Stimulated activated naive B cell treated with anti-CD40 and anti-IgM and Interleukin-4, amounts not matched to agents 10 μg/mL and 1 μg/mL and 100 μg/mL, for 72 hours (primary cell): ENCODE measurements at regions not wholly inside any gene's neighbourhood (a gene's known extent, or its start where the extent isn't known, plus 50 kb on each side); places are given as distances from the start of the nearest gene placed in this dataset.

Experiments used
- ATAC-seq, 2 donors: fragments of 150-1000 bp; cut with Tn5 transposase; replicated peaks; 2 replicates each; pipeline ENCODE4 v1.10.0; 2021; ENCODE audit warnings: moderate library complexity in 1 of 2
- DNase-seq: peaks from one replicate; pipeline ENCODE4 v3.0.0; 2021
- H3K27ac Mint-ChIP-seq: one replicate; pipeline ENCODE4 v1.8.0; 2022; ENCODE audit warnings: mild to moderate bottlenecking, mixed read lengths
- H3K27me3 Mint-ChIP-seq, 2 donors: one replicate each; pipeline ENCODE4 v1.8.0; 2022; ENCODE audit warnings: mixed read lengths in 2 of 2
- H3K36me3 Mint-ChIP-seq, 2 donors: one replicate each; pipeline ENCODE4 v1.8.0; 2022; ENCODE audit warnings: mixed read lengths in 2 of 2, mild to moderate bottlenecking in 1 of 2
- H3K4me1 Mint-ChIP-seq, 2 donors: one replicate each; pipeline ENCODE4 v1.8.0; 2022; ENCODE audit warnings: mixed read lengths in 2 of 2, mild to moderate bottlenecking in 1 of 2
- H3K4me3 Mint-ChIP-seq, 2 donors: one replicate each; pipeline ENCODE4 v1.8.0; 2022; ENCODE audit warnings: mild to moderate bottlenecking in 2 of 2, mixed read lengths in 2 of 2, moderate library complexity in 1 of 2
- H3K9me3 Mint-ChIP-seq, 2 donors: one replicate each; pipeline ENCODE4 v1.8.0; 2022; ENCODE audit warnings: mixed read lengths in 2 of 2, mild to moderate bottlenecking in 1 of 2

DNA sequence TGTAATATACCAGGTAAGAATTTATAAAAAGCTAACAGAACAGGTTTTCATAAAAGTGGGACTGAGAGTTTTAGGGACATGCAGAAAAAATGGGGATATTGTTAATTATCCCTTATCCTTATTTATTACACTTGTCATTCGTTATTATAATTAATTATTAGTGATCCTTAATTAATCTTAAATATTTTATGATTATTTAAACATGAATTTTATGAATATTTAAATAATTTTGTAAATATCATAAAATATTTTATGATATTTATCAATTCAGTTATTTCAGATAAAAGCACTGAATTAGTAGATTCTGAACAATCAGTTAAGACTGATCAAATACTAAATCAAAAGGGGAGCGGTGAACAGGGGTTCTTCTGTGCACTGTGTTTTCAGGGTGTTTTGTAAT, 300.1 kb downstream of the PAX1 start:
- H3K4me3 Mint-ChIP-seq, result no peak overlapping the region
- H3K4me1 Mint-ChIP-seq, result no peaks in the 10 kb centered on the region
- ATAC-seq, result no peak
- DNase-seq, result no peak
- H3K9me3 Mint-ChIP-seq, result peaks cover 3 to 7% of the 10 kb centered on the region in 2 donors
- H3K27me3 Mint-ChIP-seq, result no peaks in the 10 kb centered on the region
- no peak overlapping the region for H3K27ac Mint-ChIP-seq
- H3K36me3 Mint-ChIP-seq, result no peaks in the 10 kb centered on the region

DNA sequence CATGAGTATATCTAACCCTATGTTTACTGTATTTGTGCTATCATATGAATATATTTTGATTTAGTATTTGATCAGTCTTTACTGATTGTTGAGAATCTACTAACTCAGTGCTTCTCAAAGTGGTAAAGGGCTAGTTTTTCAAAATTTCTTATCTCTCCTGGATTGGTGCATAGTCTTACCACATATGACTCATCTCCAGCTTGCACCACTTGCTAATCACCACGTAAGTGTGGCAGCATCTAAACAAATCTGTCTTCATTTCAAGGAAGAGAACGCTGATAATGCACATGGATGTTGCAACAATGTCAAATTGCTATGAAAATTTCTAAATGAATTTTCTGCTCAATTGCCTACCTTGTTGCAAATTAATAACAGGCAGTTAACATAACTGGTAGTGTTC, 299.5 kb downstream of the PAX1 start:
- Mint-ChIP-seq H3K36me3 (no peaks in the 10 kb centered on the region), H3K9me3 (peaks cover 3 to 7% of the 10 kb centered on the region in 2 donors), H3K27ac (no peak overlapping the region), H3K4me3 (no peak overlapping the region), H3K27me3 (no peaks in the 10 kb centered on the region), H3K4me1 (no peaks in the 10 kb centered on the region)
- DNase-seq (no peak), ATAC-seq (no peak)

DNA sequence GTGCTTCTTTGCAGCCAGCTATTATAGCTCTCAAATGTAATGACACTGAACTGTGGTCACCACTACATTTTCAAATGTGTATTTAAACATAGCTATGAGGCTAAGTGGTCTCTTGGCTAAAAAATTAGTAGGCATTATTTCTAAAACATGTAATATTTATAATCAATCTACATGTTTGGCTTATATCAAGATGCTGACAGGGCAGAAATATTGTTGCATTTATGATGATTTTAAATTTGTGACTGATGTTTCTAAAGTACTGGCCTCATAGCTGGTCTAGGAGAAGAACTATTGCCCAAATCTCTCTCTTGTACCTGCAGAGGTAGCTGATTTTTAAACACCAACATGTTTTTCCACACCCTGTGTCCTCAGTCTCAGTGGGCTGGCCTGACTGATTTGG, 298.2 kb downstream of the PAX1 start:
- ATAC-seq, result no peak
- Mint-ChIP-seq H3K9me3 (peaks cover 3 to 7% of the 10 kb centered on the region in 2 donors), H3K4me3 (no peak overlapping the region), H3K27me3 (no peaks in the 10 kb centered on the region), H3K4me1 (no peaks in the 10 kb centered on the region), H3K27ac (no peak overlapping the region), H3K36me3 (no peaks in the 10 kb centered on the region)
- no peak for DNase-seq

DNA sequence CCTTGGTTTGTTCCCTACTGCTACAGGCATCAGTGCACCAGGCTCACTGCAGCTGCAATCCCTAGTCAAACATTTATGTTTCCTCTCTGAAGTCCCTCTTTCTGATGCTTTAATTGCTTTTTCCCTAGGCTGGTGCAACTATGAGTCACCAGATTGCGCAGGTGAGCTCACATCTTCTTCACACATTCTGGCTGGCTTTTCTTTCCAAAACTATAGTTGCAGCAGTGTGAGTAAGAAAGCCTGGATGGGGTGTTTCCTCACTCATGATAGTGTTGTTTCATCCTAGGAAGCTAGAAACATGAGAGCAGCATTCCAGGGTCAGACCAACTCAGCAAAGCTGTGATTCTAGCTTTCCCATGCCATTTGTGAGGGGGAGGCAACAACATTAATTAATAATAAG, 296.4 kb downstream of the PAX1 start:
- DNase-seq (no peak), ATAC-seq (no peak)
- H3K27ac Mint-ChIP-seq, result no peak overlapping the region

DNA sequence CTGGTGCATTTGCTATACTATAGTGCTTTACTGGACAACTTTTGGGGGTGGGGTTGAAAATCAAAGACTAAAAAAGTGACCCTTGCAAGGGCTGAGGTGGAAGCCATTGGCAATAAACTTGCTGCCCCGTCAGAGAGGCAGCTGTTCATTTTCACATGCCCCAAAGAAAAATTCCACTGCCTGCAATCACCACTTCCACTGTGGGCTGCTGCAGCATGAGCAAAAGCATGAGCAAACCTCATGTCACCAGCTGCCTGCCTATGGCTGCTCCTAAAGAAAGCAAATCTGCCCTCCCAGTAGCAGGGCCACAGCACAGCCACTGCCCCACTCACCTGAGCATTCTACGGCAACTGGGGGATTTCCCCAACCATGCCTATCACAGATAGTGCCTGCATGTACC, 290.0 kb downstream of the PAX1 start:
- H3K27me3 Mint-ChIP-seq, result no peaks in the 10 kb centered on the region
- no peak overlapping the region for H3K4me3 Mint-ChIP-seq
- H3K9me3 Mint-ChIP-seq, result peaks cover 0 to 8% of the 10 kb centered on the region in 2 donors
- no peak for DNase-seq
- no peaks in the 10 kb centered on the region for H3K4me1 Mint-ChIP-seq
- no peaks in the 10 kb centered on the region for H3K36me3 Mint-ChIP-seq
- ATAC-seq, result no peak
- H3K27ac Mint-ChIP-seq, result no peak overlapping the region

More for the DNA sequence above, 296.4 kb downstream of the PAX1 start:
- peaks cover 0 to 4% of the 10 kb centered on the region in 2 donors for H3K9me3 Mint-ChIP-seq
- H3K4me3 Mint-ChIP-seq, result no peak overlapping the region
- no peaks in the 10 kb centered on the region for H3K27me3 Mint-ChIP-seq
- no peaks in the 10 kb centered on the region for H3K4me1 Mint-ChIP-seq
- H3K36me3 Mint-ChIP-seq, result no peaks in the 10 kb centered on the region

DNA sequence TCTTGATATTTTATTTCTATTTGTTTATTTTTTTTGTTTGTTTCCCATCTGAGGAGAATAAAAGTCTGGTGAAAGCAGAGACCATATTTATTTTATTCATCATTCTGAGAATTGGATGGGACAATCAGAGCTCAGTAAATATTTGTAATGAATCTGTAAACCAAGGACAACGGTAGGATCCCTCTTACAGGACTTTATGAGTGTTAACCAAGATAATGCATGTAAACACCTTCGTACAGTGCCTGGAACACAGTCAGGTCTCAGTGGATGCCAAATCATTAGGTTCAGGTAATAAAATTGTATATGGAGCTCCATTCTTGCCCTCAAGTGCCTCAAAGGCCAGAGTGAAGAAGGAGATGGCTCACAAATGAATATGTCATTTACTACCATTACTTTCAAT, 288.7 kb downstream of the PAX1 start:
- Mint-ChIP-seq H3K27me3 (no peaks in the 10 kb centered on the region), H3K4me1 (no peaks in the 10 kb centered on the region), H3K27ac (no peak overlapping the region), H3K9me3 (peaks cover 0 to 8% of the 10 kb centered on the region in 2 donors), H3K36me3 (no peaks in the 10 kb centered on the region), H3K4me3 (no peak overlapping the region)
- no peak for DNase-seq
- ATAC-seq, result no peak

DNA sequence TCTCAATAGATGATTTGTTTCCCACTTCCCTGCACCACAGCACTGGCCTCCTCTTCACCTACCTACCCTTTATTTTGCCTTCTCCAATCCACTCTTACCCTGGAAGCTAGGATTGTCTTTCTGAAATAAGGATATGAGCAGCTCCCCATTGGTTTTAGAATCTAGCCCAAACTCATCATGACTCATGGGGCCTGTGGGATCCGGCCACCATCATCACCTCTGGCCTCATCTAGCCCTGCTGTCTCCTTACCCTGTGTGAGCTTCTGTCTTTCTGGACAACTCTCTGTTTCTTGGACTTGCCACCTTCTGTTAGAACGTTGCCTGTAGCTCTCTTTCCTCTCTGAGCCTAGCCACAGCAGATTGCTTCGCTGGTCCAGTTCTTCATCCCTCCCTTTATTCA, 277.1 kb downstream of the PAX1 start:
- Mint-ChIP-seq H3K27me3 (no peaks in the 10 kb centered on the region), H3K4me3 (no peak overlapping the region), H3K9me3 (peaks cover 0 to 8% of the 10 kb centered on the region in 2 donors), H3K27ac (no peak overlapping the region), H3K4me1 (no peaks in the 10 kb centered on the region), H3K36me3 (no peaks in the 10 kb centered on the region)
- DNase-seq (no peak), ATAC-seq (no peak)

DNA sequence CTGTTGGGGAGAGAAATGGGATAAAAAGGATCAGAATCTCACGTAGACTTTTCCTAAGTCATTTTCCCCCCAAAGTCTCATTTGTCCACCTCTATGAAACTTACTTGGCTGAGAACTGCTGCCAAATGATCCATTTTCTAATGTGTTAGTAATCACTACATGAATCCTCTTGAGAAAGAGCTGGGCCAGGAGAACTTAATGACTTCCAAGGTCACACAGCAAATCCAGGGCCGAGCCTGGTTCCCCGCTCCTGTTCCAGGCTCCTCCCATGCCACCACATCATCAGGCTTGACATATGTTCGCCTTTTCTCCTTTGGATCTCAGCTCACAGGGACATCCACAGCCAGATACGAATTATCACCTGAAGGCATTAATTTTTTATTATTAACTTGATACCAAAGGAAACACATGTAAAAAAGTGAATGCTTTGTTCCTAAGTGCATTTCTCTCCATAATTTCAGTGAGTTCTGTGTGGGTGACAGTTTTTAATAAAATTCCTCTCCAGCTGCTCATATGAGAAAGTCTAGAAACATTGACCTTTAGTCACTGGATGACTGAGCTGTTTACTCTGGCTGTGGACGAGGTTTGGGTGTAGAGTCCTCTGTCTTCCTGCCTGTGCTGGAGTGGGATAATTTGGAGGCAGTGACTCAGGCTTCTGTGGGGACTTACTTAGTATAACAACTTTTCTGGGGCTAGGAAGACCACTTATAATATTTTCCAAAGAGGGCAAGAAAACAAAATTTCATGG, 276.3 kb downstream of the PAX1 start:
- DNase-seq (no peak), ATAC-seq (no peak)
- H3K4me1 Mint-ChIP-seq, result no peaks in the 10 kb centered on the region
- no peaks in the 10 kb centered on the region for H3K27me3 Mint-ChIP-seq
- peaks cover 4 to 10% of the 10 kb centered on the region in 2 donors for H3K9me3 Mint-ChIP-seq
- H3K27ac Mint-ChIP-seq, result no peak overlapping the region
- no peak overlapping the region for H3K4me3 Mint-ChIP-seq
- no peaks in the 10 kb centered on the region for H3K36me3 Mint-ChIP-seq

DNA sequence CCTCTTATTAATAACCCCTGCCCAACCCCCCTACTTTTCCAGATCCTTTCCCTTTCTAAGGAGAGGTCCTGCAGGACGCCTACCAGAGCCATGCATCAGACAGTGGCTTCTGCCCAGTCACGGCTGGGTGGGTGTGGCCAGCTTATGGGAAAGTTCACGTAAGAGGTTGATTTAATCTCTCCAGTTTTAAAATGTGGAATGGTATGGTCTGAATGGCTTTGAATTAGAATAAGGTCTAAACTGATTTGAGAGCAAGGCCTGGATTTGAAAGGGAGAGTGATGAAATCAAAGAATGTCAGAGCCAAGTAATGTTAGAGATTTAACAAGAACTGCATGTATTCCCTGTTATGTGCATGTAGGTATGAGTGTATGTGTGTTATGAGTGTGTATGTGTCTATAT, 275.7 kb downstream of the PAX1 start:
- no peak overlapping the region for H3K27ac Mint-ChIP-seq
- DNase-seq (no peak), ATAC-seq (no peak)
- no peaks in the 10 kb centered on the region for H3K27me3 Mint-ChIP-seq
- no peak overlapping the region for H3K4me3 Mint-ChIP-seq
- no peaks in the 10 kb centered on the region for H3K36me3 Mint-ChIP-seq
- H3K9me3 Mint-ChIP-seq, result peaks cover 5 to 7% of the 10 kb centered on the region in 2 donors
- H3K4me1 Mint-ChIP-seq, result no peaks in the 10 kb centered on the region

DNA sequence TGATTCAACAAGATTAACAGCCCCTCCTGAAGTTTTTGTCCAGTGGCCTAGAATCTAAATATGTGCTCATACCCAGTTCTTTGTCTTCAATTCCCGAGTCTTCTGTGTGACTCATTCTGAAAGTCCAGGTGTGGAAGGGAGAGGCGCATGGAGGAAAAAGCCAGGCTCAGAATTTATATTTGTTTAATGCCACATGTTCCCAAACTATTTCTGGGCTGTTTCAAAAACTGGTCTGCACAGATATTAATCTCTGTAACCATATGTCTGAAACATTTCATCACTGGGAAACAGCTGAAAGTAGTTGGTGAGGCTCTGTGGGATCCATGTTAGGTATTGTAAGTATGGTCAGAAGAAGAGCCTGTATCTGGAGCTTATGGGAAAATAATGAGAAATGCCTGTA, 266.0 kb downstream of the PAX1 start:
- Mint-ChIP-seq H3K27me3 (no peaks in the 10 kb centered on the region), H3K4me1 (no peaks in the 10 kb centered on the region), H3K36me3 (no peaks in the 10 kb centered on the region), H3K27ac (no peak overlapping the region), H3K9me3 (peaks cover 8 to 12% of the 10 kb centered on the region in 2 donors), H3K4me3 (no peak overlapping the region)
- ATAC-seq, result no peak
- no peak for DNase-seq

DNA sequence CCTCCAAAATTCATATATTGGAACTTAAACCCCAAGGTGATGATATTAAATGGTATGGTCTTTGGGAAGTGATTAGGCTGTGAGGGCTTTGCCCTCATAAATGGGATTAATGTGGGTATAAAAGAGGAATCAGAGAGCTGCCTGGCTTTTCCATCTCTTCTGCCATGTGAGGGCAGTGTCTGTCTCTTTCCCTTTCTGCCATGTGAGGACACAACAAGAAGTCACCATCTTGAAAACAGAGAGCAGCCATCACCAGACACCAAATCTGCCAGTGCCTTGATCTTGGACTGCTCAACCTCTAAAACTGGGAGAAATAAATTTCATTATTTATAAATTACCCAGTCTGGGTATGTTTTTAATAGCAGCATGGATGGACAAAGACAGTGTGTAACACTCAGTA, 263.0 kb downstream of the PAX1 start:
- Mint-ChIP-seq H3K27me3 (no peaks in the 10 kb centered on the region), H3K4me3 (no peak overlapping the region), H3K4me1 (no peaks in the 10 kb centered on the region), H3K9me3 (peaks cover 3% of the 10 kb centered on the region in 2 donors), H3K27ac (no peak overlapping the region), H3K36me3 (no peaks in the 10 kb centered on the region)
- no peak for DNase-seq
- ATAC-seq, result no peak

DNA sequence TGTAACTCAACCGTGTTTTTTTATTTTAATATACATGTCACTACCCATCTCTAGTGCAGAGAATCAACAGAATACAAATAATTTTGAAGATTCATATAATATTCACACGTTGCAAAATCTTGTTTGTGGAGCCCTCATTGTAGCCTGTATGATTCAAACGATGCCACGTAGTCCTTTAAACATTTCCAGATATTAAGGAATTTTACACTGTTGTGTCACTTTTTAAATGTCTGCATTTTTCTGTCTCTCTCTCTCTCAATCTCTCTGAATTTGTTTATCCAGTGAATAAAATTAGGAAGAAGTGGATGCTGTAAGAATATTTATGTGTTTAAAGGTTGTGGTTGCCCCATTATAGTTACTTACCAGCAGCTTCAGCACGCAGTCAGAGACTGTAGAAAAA, 262.0 kb downstream of the PAX1 start:
- H3K4me1 Mint-ChIP-seq, result no peaks in the 10 kb centered on the region
- no peak for ATAC-seq

DNA sequence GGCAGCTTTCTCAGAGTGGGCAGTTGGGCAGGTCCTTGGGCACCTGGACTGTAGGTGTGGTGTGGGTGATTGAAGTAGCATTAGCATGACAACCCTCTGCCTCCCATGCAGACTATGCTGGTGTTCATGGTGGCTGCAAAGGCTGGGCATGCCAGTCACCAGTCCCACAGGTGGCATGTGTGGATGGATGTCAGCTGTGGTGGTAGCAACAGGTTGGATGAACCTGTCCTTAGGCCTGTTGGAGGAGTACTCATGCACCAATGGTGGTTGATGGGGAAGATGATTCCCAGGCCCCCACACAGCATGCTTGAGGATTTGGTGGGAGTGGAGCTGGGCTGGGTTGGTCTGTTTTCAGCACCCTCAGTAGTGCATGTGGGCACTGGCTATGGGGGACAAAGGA, 251.1 kb downstream of the PAX1 start:
- Mint-ChIP-seq H3K27ac (no peak overlapping the region), H3K9me3 (peaks cover 0 to 6% of the 10 kb centered on the region in 2 donors), H3K36me3 (no peaks in the 10 kb centered on the region), H3K4me3 (no peak overlapping the region), H3K4me1 (no peaks in the 10 kb centered on the region), H3K27me3 (no peaks in the 10 kb centered on the region)
- DNase-seq (no peak), ATAC-seq (no peak)

More for the DNA sequence above, 262.0 kb downstream of the PAX1 start:
- H3K9me3 Mint-ChIP-seq, result peaks cover 1 to 3% of the 10 kb centered on the region in 2 donors
- no peaks in the 10 kb centered on the region for H3K27me3 Mint-ChIP-seq
- no peak overlapping the region for H3K27ac Mint-ChIP-seq
- DNase-seq, result no peak
- no peaks in the 10 kb centered on the region for H3K36me3 Mint-ChIP-seq
- H3K4me3 Mint-ChIP-seq, result no peak overlapping the region

DNA sequence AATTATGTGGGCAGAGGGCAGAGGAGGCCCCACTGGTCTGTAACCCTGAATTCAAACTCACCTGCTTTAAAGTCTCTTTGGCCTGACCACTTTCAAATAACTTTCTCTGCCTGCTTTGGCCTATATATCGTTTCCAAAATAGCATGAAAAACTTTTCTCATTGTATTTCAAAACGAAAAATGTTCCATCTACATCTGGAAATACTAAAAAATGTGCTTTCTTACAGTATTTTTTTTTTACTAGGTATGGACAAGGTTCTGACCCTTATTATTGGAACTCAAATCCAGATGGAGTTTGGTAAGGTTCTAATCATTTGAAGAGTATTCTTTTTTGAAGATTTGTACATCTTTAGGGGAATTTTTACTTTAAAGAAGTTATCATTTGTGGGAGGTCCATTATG, 241.9 kb downstream of the PAX1 start:
- Mint-ChIP-seq H3K36me3 (no peaks in the 10 kb centered on the region), H3K4me1 (no peaks in the 10 kb centered on the region), H3K4me3 (no peak overlapping the region), H3K9me3 (peaks cover 0 to 6% of the 10 kb centered on the region in 2 donors), H3K27ac (no peak overlapping the region), H3K27me3 (no peaks in the 10 kb centered on the region)
- no peak for DNase-seq
- no peak for ATAC-seq

DNA sequence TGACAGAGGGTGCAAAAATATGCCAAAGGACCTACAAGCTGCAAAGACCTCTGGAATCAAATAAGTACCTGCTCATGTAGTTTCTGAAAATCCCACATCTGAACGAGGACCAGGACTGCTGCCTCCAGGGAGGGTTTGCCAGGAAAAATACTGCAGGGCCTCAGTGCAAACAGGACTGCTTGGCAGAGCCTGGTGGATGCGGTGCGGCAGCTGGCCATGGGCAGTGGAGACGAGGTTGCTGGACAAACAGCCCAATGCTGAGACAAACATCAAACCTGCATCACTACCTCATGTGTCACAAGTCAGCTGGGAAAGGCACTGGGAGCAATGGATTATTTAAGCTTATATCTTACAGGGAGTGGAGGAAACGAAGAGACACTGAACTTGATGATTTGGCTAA, 238.8 kb downstream of the PAX1 start:
- ATAC-seq (no peak), DNase-seq (no peak)
- Mint-ChIP-seq H3K36me3 (no peaks in the 10 kb centered on the region), H3K4me3 (no peak overlapping the region), H3K27me3 (no peaks in the 10 kb centered on the region), H3K9me3 (peaks cover 0 to 5% of the 10 kb centered on the region in 2 donors), H3K27ac (no peak overlapping the region), H3K4me1 (no peaks in the 10 kb centered on the region)
